ENCODE measurements at regions not wholly inside any gene's neighbourhood (a gene's known extent, or its start where the extent isn't known, plus 50 kb on each side); places are given as distances from the start of the nearest gene placed in this dataset.

DNA sequence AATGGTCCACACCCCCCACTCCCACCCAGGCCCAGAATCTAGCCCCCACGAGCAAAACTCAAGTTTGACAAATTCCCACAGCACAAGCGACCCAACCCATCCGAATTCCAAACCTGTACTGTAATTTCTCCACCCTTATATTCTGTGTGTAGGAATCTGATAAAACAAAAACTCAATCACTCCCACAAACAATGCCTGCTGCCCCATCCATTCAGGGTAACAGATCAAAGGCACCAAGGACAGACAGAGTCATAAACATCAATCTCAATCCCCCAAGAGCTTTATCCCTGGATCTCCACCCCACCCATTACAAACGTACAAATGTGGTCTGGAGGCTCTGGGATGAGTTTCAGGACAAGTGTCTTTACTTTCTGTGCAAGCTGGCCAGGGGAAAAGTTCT, 157.8 kb downstream of the AXIN2 start:
- intact Hi-C loops (cut with DNase I): no loop called here
- TF ChIP-seq, protein P1, sequence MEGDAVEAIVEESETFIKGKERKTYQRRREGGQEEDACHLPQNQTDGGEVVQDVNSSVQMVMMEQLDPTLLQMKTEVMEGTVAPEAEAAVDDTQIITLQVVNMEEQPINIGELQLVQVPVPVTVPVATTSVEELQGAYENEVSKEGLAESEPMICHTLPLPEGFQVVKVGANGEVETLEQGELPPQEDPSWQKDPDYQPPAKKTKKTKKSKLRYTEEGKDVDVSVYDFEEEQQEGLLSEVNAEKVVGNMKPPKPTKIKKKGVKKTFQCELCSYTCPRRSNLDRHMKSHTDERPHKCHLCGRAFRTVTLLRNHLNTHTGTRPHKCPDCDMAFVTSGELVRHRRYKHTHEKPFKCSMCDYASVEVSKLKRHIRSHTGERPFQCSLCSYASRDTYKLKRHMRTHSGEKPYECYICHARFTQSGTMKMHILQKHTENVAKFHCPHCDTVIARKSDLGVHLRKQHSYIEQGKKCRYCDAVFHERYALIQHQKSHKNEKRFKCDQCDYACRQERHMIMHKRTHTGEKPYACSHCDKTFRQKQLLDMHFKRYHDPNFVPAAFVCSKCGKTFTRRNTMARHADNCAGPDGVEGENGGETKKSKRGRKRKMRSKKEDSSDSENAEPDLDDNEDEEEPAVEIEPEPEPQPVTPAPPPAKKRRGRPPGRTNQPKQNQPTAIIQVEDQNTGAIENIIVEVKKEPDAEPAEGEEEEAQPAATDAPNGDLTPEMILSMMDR (IDR thresholded peaks at IDR 0.05): no peak
- TF ChIP-seq POLR2A (IDR thresholded peaks at IDR 0.05) (no peak), POLR2AphosphoS5 (IDR thresholded peaks at IDR 0.05; ENCODE audit: insufficient read depth in 1 of 2, low read depth in 1 of 2) (no peak)
- Histone ChIP-seq H3K9me3 (no peaks in the 10 kb centered on the region), H3K4me1 (no peaks in the 10 kb centered on the region), H3K27ac (no peak overlapping the region), H3K36me3 (no peaks in the 10 kb centered on the region), H3K4me3 (no peak overlapping the region), H3K27me3 (no peaks in the 10 kb centered on the region)
- DNase-seq (ENCODE audit: extremely low spot score in 2 of 2): no peak

DNA sequence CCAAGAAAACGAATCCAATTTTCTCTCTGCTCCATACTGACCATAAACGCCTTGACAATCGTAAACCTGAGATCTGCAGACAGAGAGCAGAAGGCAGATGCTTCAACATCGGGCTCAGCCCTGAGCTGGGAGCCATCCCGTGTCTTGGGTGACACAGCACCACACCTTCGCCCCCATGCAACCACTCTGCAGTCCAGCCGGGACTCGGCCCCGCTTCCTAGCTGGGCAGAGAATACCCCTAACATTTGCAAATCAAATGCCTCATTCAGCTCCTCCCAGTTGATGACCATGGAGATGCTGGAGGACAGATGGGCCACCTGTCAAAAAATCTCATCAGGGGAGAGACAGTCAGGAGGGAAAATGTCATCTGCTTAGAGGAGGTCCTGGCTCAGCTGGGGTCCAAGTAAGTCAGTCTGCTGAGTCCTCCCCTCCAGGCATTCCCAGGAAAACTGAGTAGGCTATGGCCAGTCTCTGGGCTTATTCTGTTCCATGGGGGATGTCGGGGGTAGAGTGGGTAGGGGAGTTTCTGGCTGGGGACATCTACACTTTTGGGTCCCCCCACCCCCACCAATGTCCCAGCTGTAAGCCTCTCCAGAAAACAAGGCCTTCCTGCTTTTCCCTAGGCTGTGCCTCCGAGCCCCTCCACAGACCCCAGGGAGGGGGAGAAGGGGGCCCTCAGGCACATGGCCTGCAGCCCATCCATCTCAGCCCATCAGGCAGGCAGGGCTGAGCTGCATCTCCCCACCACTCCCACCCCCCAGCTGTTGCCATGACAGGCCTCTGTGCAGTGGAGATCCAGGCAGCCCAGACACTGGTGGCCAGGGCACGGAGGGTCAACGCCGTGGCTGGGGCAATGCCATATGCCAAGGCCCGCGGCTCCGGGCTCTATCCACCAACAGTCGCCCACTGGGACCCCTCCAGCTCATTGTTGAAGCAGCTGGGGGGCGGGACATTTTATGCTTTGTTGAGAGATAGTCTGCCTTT, 158.6 kb downstream of the AXIN2 start:
- H3K27me3 ChIP-seq: no peaks in the 10 kb centered on the region
- intact Hi-C loops (cut with DNase I): no loop called here
- no peaks in the 10 kb centered on the region for H3K36me3 ChIP-seq
- TF ChIP-seq POLR2AphosphoS5 (IDR thresholded peaks at IDR 0.05; ENCODE audit: insufficient read depth in 1 of 2, low read depth in 1 of 2) (no peak), POLR2A (IDR thresholded peaks at IDR 0.05) (no peak)
- TF ChIP-seq, protein P1 (IDR thresholded peaks at IDR 0.05): no peak
- no peak overlapping the region for H3K4me3 ChIP-seq
- H3K4me1 ChIP-seq: no peaks in the 10 kb centered on the region
- no peak for DNase-seq (ENCODE audit: extremely low spot score in 2 of 2)
- H3K9me3 ChIP-seq: no peaks in the 10 kb centered on the region
- no peak overlapping the region for H3K27ac ChIP-seq

DNA sequence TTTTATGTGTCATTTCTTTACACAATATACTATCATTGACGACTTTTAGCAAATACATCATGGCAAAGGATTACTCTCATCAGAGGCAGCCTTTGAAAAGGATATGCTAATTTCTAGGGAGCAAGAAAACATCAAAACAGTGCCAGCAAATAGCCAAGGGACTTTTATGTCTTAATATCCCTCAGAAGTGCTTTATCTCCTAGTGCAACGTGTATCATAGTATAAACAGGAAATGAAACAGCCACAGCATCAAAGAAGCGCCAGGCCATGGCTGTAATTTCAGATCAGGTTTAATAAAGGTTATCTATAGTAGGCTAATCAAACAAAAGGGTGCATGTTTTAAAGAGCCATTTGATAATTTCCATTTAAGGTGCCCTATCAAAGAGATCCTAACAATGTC, 159.9 kb downstream of the AXIN2 start:
- Histone ChIP-seq H3K9me3 (no peaks in the 10 kb centered on the region), H3K27me3 (no peaks in the 10 kb centered on the region), H3K27ac (no peak overlapping the region), H3K4me1 (no peaks in the 10 kb centered on the region), H3K36me3 (no peaks in the 10 kb centered on the region), H3K4me3 (no peak overlapping the region)
- no peak for DNase-seq (ENCODE audit: extremely low spot score in 2 of 2)
- TF ChIP-seq, protein P1 (IDR thresholded peaks at IDR 0.05): no peak
- TF ChIP-seq POLR2A (IDR thresholded peaks at IDR 0.05) (no peak), POLR2AphosphoS5 (IDR thresholded peaks at IDR 0.05; ENCODE audit: insufficient read depth in 1 of 2, low read depth in 1 of 2) (no peak)
- intact Hi-C loops (cut with DNase I): no loop called here

DNA sequence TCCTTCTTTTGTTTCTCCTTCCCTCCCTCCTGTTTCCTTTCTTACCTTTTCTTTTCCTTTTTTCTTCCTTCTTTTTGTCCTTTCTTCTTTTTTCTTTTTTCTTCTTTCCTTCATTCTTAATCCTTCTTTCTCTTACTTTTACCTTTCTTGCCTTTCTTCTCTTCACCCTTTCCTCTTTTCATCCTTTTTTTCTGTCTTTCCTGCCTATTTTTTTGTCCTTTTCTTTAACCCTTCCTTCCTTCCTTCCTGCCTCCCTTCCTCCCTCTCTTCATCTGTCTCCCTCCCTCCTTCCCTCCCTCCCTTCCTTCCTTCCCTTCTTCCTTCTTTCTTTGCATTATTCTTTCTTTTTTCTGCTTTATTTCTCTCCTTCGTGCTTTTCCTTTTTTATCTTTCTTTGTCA, 160.7 kb downstream of the AXIN2 start:
- Histone ChIP-seq H3K36me3 (no peaks in the 10 kb centered on the region), H3K9me3 (no peaks in the 10 kb centered on the region), H3K27ac (no peak overlapping the region), H3K4me1 (no peaks in the 10 kb centered on the region), H3K27me3 (no peaks in the 10 kb centered on the region), H3K4me3 (no peak overlapping the region)
- DNase-seq (ENCODE audit: extremely low spot score in 2 of 2): no peak
- TF ChIP-seq POLR2A (IDR thresholded peaks at IDR 0.05) (no peak), POLR2AphosphoS5 (IDR thresholded peaks at IDR 0.05; ENCODE audit: insufficient read depth in 1 of 2, low read depth in 1 of 2) (no peak)
- TF ChIP-seq, protein P1 (IDR thresholded peaks at IDR 0.05): no peak
- intact Hi-C loops (cut with DNase I): no loop called here

Data from vagina (tissue), 2 donors.